C4-2B (cell line): ENCODE measurements at regions not wholly inside any gene's neighbourhood (a gene's known extent, or its start where the extent isn't known, plus 50 kb on each side); places are given as distances from the start of the nearest gene placed in this dataset.

Experiments used
- H3K27ac ChIP-seq: fragments of 450-650 bp; 2 replicates; pipeline ENCODE4 v1.5.1; 2017
- CTCF ChIP-seq: fragments of 450-650 bp; conservative IDR thresholded peaks from 2 replicates; pipeline ENCODE4 v1.5.1; 2017; ENCODE audit warnings: mild to moderate bottlenecking
- ZFX ChIP-seq: fragments of 450-650 bp; IDR thresholded peaks from 2 replicates; pipeline ENCODE4 v1.6.1; 2017

DNA sequence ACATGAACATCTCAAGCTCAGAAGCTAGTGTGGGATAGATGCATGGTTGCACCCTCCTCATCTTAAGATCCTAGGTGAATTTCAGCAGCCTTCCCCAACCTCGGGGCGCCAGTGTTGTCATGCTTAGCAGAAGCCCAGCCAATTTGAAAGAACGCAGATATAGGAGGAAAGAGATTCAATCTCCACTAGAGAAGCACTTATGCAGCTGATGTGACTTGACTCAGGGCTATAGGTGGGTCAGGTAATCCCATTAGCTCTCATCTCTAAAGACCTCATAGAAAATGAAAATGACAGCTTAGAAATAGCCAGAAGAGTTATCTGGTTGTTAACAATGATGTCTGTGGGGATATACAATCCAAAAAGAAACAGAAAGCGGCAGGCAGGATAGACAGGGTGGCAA, 310.5 kb downstream of the GPAM start:
- no peak overlapping the region for H3K27ac ChIP-seq
- TF ChIP-seq CTCF: no peak
- no peak for TF ChIP-seq ZFX

GRCh38 chr10:111873621-111874135, 309.9 kb downstream of the GPAM start:
- no peak overlapping the region for H3K27ac ChIP-seq
- TF ChIP-seq ZFX (no peak), CTCF (no peak)

- TF ChIP-seq ZFX (no peak), CTCF (no peak)
- no peak overlapping the region for H3K27ac ChIP-seq
Measured at GRCh38 chr10:111874576-111874975, 309.0 kb downstream of the GPAM start.

GRCh38 chr10:111875725-111876124, 307.8 kb downstream of the GPAM start:
- no peak for TF ChIP-seq CTCF
- no peak overlapping the region for H3K27ac ChIP-seq

DNA sequence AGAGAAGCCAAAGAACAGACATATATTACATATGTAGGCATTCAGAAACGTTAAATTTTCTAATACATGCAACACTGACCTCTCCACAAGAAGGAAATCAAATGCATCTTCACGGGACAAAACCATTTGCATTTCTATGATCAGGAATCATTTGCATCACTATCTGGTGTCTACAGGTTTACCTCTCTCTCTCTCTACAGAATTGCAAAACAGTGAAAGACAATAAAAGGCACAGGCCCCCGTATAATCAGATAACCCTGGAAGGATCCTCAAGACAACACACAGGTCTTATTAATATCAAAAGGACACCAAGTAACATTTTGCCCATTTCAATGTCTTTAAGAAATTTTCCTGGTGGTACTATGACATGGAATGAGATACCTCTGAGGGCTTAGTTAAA, 306.3 kb downstream of the GPAM start:
- TF ChIP-seq ZFX (no peak), CTCF (no peak)
- no peak overlapping the region for H3K27ac ChIP-seq

- no peak for TF ChIP-seq ZFX
- TF ChIP-seq CTCF: no peak
Measured at GRCh38 chr10:111879969-111880368, 303.6 kb downstream of the GPAM start.

GRCh38 chr10:111885046-111885445, 298.5 kb downstream of the GPAM start:
- no peak overlapping the region for H3K27ac ChIP-seq
- no peak for TF ChIP-seq ZFX
- TF ChIP-seq CTCF: no peak

More at GRCh38 chr10:111879969-111880368, 303.6 kb downstream of the GPAM start:
- H3K27ac ChIP-seq: no peak overlapping the region
